Lung (tissue), 11 donors: ENCODE measurements at regions not wholly inside any gene's neighbourhood (a gene's known extent, or its start where the extent isn't known, plus 50 kb on each side); places are given as distances from the start of the nearest gene placed in this dataset.
"Not testable (repeated sequence)": the region's sequence is repeated elsewhere in the genome, so short reads cannot be mapped to it uniquely, and the experiment has no call there.

Experiments used
- ATAC-seq: fragments of 200-7000 bp; cut with Tn5 transposase; one replicate; pipeline ENCODE4 v1.9.1; 2020; ENCODE audit warnings: moderate number of reproducible peaks; ENCODE audit not compliant: insufficient read depth, low FRiP score
- DNase-seq, 3 donors: peaks; one replicate each; pipeline ENCODE4 v3.0.0-alpha.2; 2013 to 2017
- H3K27ac ChIP-seq, 2 donors: one replicate each; pipeline ENCODE4 v1.5.1; 2013; ENCODE audit warnings: mild to moderate bottlenecking in 2 of 2, moderate library complexity in 2 of 2, control low read depth in 1 of 2, inconsistent platforms in 1 of 2, low read depth in 1 of 2, low read length in 1 of 2
- H3K27me3 ChIP-seq, 3 donors: one replicate each; pipeline ENCODE4 v1.5.1; 2013; ENCODE audit warnings: low read length in 2 of 3; ENCODE audit not compliant: control insufficient read depth in 3 of 3, insufficient read depth in 3 of 3
- H3K36me3 ChIP-seq, 4 donors: one replicate each; pipeline ENCODE4 v1.5.1; 2013; ENCODE audit warnings: low read length in 4 of 4, mild to moderate bottlenecking in 1 of 4, moderate library complexity in 1 of 4; ENCODE audit not compliant: control insufficient read depth in 4 of 4, insufficient read depth in 4 of 4
- H3K4me1 ChIP-seq, 5 donors: one replicate each; pipeline ENCODE4 v1.5.1; 2013; ENCODE audit warnings: low read length in 5 of 5, mild to moderate bottlenecking in 2 of 5, moderate library complexity in 1 of 5; ENCODE audit not compliant: control insufficient read depth in 5 of 5, insufficient read depth in 5 of 5
- H3K4me3 ChIP-seq: one replicate; pipeline ENCODE4 v1.5.1; 2013; ENCODE audit warnings: mild to moderate bottlenecking, control low read depth, moderate library complexity
- H3K9ac ChIP-seq, 2 donors: one replicate each; pipeline ENCODE4 v1.5.1; 2013; ENCODE audit warnings: low read length in 2 of 2, control low read depth in 1 of 2; ENCODE audit not compliant: insufficient read depth in 1 of 2
- H3K9me3 ChIP-seq, 4 donors: one replicate each; pipeline ENCODE4 v1.5.1; 2013; ENCODE audit warnings: low read length in 3 of 4, mild to moderate bottlenecking in 1 of 4, moderate library complexity in 1 of 4; ENCODE audit not compliant: control insufficient read depth in 4 of 4, insufficient read depth in 3 of 4
- CTCF ChIP-seq: IDR thresholded peaks from 2 replicates; pipeline ENCODE4 v1.5.1; 2012; ENCODE audit warnings: mild to moderate bottlenecking; ENCODE audit errors: control extremely low read depth, extremely low read depth
- WGBS, 2 donors: extraction: QIAGEN DNeasy Blood & Tissue Kit; methylation state at CpG; one replicate each; pipeline ENCODE4 v1.1.7; 2013; 5-methylcytosine and 5-hydroxymethylcytosine counted together
- donor health status: control.
- donor health status: control.
- donor health status: Bipolar disorder and iron deficiency.
- donor health status: healthy.
- donor health status: DM: yes; HTN: yes; CAD: no.

GRCh38 chrX:109918753-109919152, 84.2 kb upstream of the TMEM164 start:
- Histone ChIP-seq H3K4me3 (no peak overlapping the region), H3K9me3 (no peaks in the 10 kb centered on the region), H3K4me1 (peaks cover 0 to 8% (median 0%) of the 10 kb centered on the region in 5 donors), H3K36me3 (no peaks in the 10 kb centered on the region), H3K9ac (no peak overlapping the region), H3K27ac (no peak overlapping the region), H3K27me3 (peaks cover 0 to 13% (median 5%) of the 10 kb centered on the region in 3 donors)
- no peak for TF ChIP-seq CTCF
- ATAC-seq: no peak
- peak; percentile 19 to 82 (median 67) for DNase-seq
- 36 to 57% methylated on average over 1 of the region's 1 CpG for WGBS, 2 donors

DNA sequence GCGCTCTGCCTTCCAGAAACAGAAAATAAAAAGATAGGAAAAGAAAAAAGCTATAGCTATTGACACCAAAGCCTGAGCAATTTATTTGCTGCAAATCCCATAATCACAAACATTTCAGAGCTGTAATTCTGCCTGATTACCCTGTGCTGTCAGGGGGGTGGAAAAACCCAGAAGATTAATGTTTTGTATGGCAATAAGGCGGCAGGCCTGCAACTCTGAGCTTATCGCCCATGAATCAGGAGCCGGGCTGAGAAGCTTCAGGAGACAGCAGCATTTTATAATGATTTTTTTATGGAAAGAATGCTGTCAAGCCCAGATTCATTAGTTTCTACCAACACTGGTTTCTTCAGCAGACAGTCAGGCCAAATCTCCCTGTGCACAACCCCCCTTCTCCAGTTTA, 82.6 kb upstream of the TMEM164 start:
- Histone ChIP-seq H3K4me3 (no peak overlapping the region), H3K4me1 (peaks cover 0 to 8% (median 0%) of the 10 kb centered on the region in 5 donors), H3K36me3 (no peaks in the 10 kb centered on the region), H3K27me3 (peaks cover 0 to 13% (median 6%) of the 10 kb centered on the region in 3 donors), H3K9me3 (no peaks in the 10 kb centered on the region), H3K27ac (no peak overlapping the region), H3K9ac (no peak overlapping the region)
- TF ChIP-seq CTCF: no peak
- no peak for ATAC-seq
- peak in 1 of 3 donors; percentile 7 for DNase-seq
- WGBS, 2 donors: 75 to 78% methylated on average over 4 of the region's 4 CpGs

- Histone ChIP-seq H3K36me3 (no peaks in the 10 kb centered on the region), H3K9ac (no peak overlapping the region), H3K9me3 (no peaks in the 10 kb centered on the region), H3K27ac (no peak overlapping the region), H3K27me3 (peaks cover 0 to 13% (median 6%) of the 10 kb centered on the region in 3 donors), H3K4me1 (peaks cover 0 to 8% (median 0%) of the 10 kb centered on the region in 5 donors), H3K4me3 (no peak overlapping the region)
- ATAC-seq (no peak), DNase-seq (no peak)
- 76 to 91% methylated on average over 2 of the region's 2 CpGs for WGBS, 2 donors
- TF ChIP-seq CTCF: no peak
Measured at GRCh38 chrX:109920868-109921267, 82.0 kb upstream of the TMEM164 start.

GRCh38 chrX:109922190-109922589, 80.7 kb upstream of the TMEM164 start:
- no peak overlapping the region for H3K4me3 ChIP-seq
- no peak for TF ChIP-seq CTCF
- no peaks in the 10 kb centered on the region for H3K9me3 ChIP-seq
- WGBS, 2 donors: 73 to 100% methylated on average over 2 of the region's 2 CpGs
- peaks cover 0 to 8% (median 0%) of the 10 kb centered on the region in 5 donors for H3K4me1 ChIP-seq
- H3K27me3 ChIP-seq: peaks cover 0 to 14% (median 6%) of the 10 kb centered on the region in 3 donors
- ATAC-seq: no peak
- no peak for DNase-seq
- no peak overlapping the region for H3K27ac ChIP-seq
- no peaks in the 10 kb centered on the region for H3K36me3 ChIP-seq
- H3K9ac ChIP-seq: no peak overlapping the region

- not testable (repeated sequence) for ATAC-seq, DNase-seq, H3K4me1 ChIP-seq, H3K9ac ChIP-seq, H3K4me3 ChIP-seq, H3K9me3 ChIP-seq, H3K36me3 ChIP-seq
- WGBS, 2 donors: 72 to 85% methylated on average over 3 of the region's 3 CpGs
- Histone ChIP-seq H3K27me3 (peaks cover 2 to 24% (median 6%) of the 10 kb centered on the region in 3 donors), H3K27ac (peak overlapping the region in 1 of 2 donors; percentile 53)
Measured at GRCh38 chrX:109925003-109925402, 77.9 kb upstream of the TMEM164 start.
